ENCODE measurements at regions not wholly inside any gene's neighbourhood (a gene's known extent, or its start where the extent isn't known, plus 50 kb on each side); places are given as distances from the start of the nearest gene placed in this dataset.

GRCh38 chr9:134245179-134245578 is 80.8 kb upstream of the RNU6ATAC start:
- DNase-seq (ENCODE audit: low spot score): no peak

GRCh38 chr9:134247918-134248631 is 78.2 kb upstream of the RXRA start:
- no peak for DNase-seq (ENCODE audit: low spot score)

GRCh38 chr9:134251296-134252069 is 74.8 kb upstream of the RXRA start:
- no peak for DNase-seq (ENCODE audit: low spot score)

GRCh38 chr9:134252084-134252830 is 74.0 kb upstream of the RXRA start:
- no peak for DNase-seq (ENCODE audit: low spot score)

- peak; percentile 74 for DNase-seq (ENCODE audit: low spot score)
These were observed 72.5 kb upstream of the RXRA start for GRCh38 chr9:134253606-134254205.

GRCh38 chr9:134258332-134258731 is 67.9 kb upstream of the RXRA start:
- no peak for DNase-seq (ENCODE audit: low spot score)

- DNase-seq (ENCODE audit: low spot score): no peak
These were observed 67.3 kb upstream of the RXRA start for GRCh38 chr9:134258828-134259546.

GRCh38 chr9:134259708-134260107 is 66.5 kb upstream of the RXRA start:
- DNase-seq (ENCODE audit: low spot score): no peak

- DNase-seq (ENCODE audit: low spot score): no peak
These were observed 65.5 kb upstream of the RXRA start for GRCh38 chr9:134260801-134261200.

GRCh38 chr9:134262035-134262434 is 64.2 kb upstream of the RXRA start:
- DNase-seq (ENCODE audit: low spot score): no peak

GRCh38 chr9:134263596-134263995 is 62.7 kb upstream of the RXRA start:
- DNase-seq (ENCODE audit: low spot score): no peak

GRCh38 chr9:134264169-134264568 is 62.1 kb upstream of the RXRA start:
- DNase-seq (ENCODE audit: low spot score): no peak

- no peak for DNase-seq (ENCODE audit: low spot score)
These were observed 61.2 kb upstream of the RXRA start for GRCh38 chr9:134265078-134265477.

- DNase-seq (ENCODE audit: low spot score): no peak
These were observed 59.8 kb upstream of the RXRA start for GRCh38 chr9:134266418-134266817.

- DNase-seq (ENCODE audit: low spot score): no peak
These were observed 58.9 kb upstream of the RXRA start for GRCh38 chr9:134267305-134267880.

- no peak for DNase-seq (ENCODE audit: low spot score)
These were observed 58.2 kb upstream of the RXRA start for GRCh38 chr9:134267881-134268724.

- no peak for DNase-seq (ENCODE audit: low spot score)
These were observed 57.5 kb upstream of the RXRA start for GRCh38 chr9:134268747-134269146.

- DNase-seq (ENCODE audit: low spot score): no peak
These were observed 54.6 kb upstream of the RXRA start for GRCh38 chr9:134271338-134272301.

GRCh38 chr9:134272302-134273023 is 53.8 kb upstream of the RXRA start:
- DNase-seq (ENCODE audit: low spot score): no peak
